ENCODE measurements at regions not wholly inside any gene's neighbourhood (a gene's known extent, or its start where the extent isn't known, plus 50 kb on each side); places are given as distances from the start of the nearest gene placed in this dataset.
"Not testable (repeated sequence)": the region's sequence is repeated elsewhere in the genome, so short reads cannot be mapped to it uniquely, and the experiment has no call there.

GRCh38 chr7:91614431-91614830, 266.1 kb downstream of the MTERF1 start:
- no peak for DNase-seq
- Histone ChIP-seq H3K4me3 (no peak overlapping the region), H3K4me1 (no peaks in the 10 kb centered on the region), H3K27me3 (no peaks in the 10 kb centered on the region), H3K27ac (no peak overlapping the region), H3K36me3 (no peaks in the 10 kb centered on the region), H3K9me3 (peaks cover 0 to 5% (median 0%) of the 10 kb centered on the region in 4 donors)
- intact Hi-C loops (cut with DNase I; ENCODE audit: low total_unique reads) = no loop called here
- 75 to 87% (median 79%) methylated on average over 4 of the region's 4 CpGs for WGBS, 5 donors
- TF ChIP-seq POLR2A (IDR thresholded peaks at IDR 0.05) = no peak
- TF ChIP-seq EP300 (IDR thresholded peaks at IDR 0.05) = no peak

- H3K27me3 ChIP-seq = no peaks in the 10 kb centered on the region
- H3K27ac ChIP-seq = no peak overlapping the region
- DNase-seq = peak in 1 of 2 donors; percentile 40
- H3K9me3 ChIP-seq = no peaks in the 10 kb centered on the region
- no peaks in the 10 kb centered on the region for H3K4me1 ChIP-seq
- TF ChIP-seq EP300 (IDR thresholded peaks at IDR 0.05) = no peak
- TF ChIP-seq POLR2A (IDR thresholded peaks at IDR 0.05) = no peak
- TF ChIP-seq POLR2AphosphoS5 (IDR thresholded peaks at IDR 0.05) = no peak
- TF ChIP-seq CTCF (IDR thresholded peaks at IDR 0.05) = no peak
- intact Hi-C loops (cut with DNase I; ENCODE audit: low total_unique reads) = no loop called here
- no peak overlapping the region for H3K4me3 ChIP-seq
- 48 to 55% (median 52%) methylated on average over 6 of the region's 6 CpGs for WGBS, 5 donors
- H3K36me3 ChIP-seq = no peaks in the 10 kb centered on the region
These were observed 261.4 kb downstream of the MTERF1 start for GRCh38 chr7:91618776-91619765.

GRCh38 chr7:91620827-91621226, 259.7 kb downstream of the MTERF1 start:
- H3K4me3 ChIP-seq = no peak overlapping the region
- H3K36me3 ChIP-seq = no peaks in the 10 kb centered on the region
- H3K27ac ChIP-seq = no peak overlapping the region
- 38 to 66% (median 47%) methylated on average over 1 of the region's 1 CpG for WGBS, 5 donors
- H3K4me1 ChIP-seq = no peaks in the 10 kb centered on the region
- no peaks in the 10 kb centered on the region for H3K27me3 ChIP-seq
- intact Hi-C loops (cut with DNase I; ENCODE audit: low total_unique reads) = no loop called here
- DNase-seq = no peak
- TF ChIP-seq CTCF (IDR thresholded peaks at IDR 0.05) = no peak
- no peak for TF ChIP-seq POLR2A (IDR thresholded peaks at IDR 0.05)
- H3K9me3 ChIP-seq = no peaks in the 10 kb centered on the region

- intact Hi-C loops (cut with DNase I; ENCODE audit: low total_unique reads); H3K36me3 ChIP-seq; H3K4me3 ChIP-seq; H3K9me3 ChIP-seq; H3K27me3 ChIP-seq; H3K27ac ChIP-seq; DNase-seq; H3K4me1 ChIP-seq: not testable (repeated sequence)
- 95 to 99% (median 98%) methylated on average over 22 to 28 of the region's 28 CpGs; no CpG with 5 or more reads in 1 of the 5 donors for WGBS, 5 donors
These were observed 253.2 kb downstream of the MTERF1 start for GRCh38 chr7:91627324-91627723.

GRCh38 chr7:91628742-91629141, 251.8 kb downstream of the MTERF1 start:
- Histone ChIP-seq H3K9me3 (no peaks in the 10 kb centered on the region), H3K4me1 (peaks cover 0 to 8% (median 4%) of the 10 kb centered on the region in 4 donors), H3K4me3 (no peak overlapping the region), H3K27me3 (no peaks in the 10 kb centered on the region), H3K27ac (no peak overlapping the region), H3K36me3 (no peaks in the 10 kb centered on the region)
- DNase-seq = peak in 1 of 2 donors; percentile 38
- 25 to 40% (median 30%) methylated on average over 5 of the region's 5 CpGs for WGBS, 5 donors
- intact Hi-C loops (cut with DNase I; ENCODE audit: low total_unique reads) = no loop called here
- TF ChIP-seq POLR2AphosphoS5 (IDR thresholded peaks at IDR 0.05) (no peak), EP300 (IDR thresholded peaks at IDR 0.05) (no peak), POLR2A (IDR thresholded peaks at IDR 0.05) (no peak), CTCF (IDR thresholded peaks at IDR 0.05) (no peak)

All from stomach (tissue), 8 donors.